ENCODE measurements at regions not wholly inside any gene's neighbourhood (a gene's known extent, or its start where the extent isn't known, plus 50 kb on each side); places are given as distances from the start of the nearest gene placed in this dataset.

DNA sequence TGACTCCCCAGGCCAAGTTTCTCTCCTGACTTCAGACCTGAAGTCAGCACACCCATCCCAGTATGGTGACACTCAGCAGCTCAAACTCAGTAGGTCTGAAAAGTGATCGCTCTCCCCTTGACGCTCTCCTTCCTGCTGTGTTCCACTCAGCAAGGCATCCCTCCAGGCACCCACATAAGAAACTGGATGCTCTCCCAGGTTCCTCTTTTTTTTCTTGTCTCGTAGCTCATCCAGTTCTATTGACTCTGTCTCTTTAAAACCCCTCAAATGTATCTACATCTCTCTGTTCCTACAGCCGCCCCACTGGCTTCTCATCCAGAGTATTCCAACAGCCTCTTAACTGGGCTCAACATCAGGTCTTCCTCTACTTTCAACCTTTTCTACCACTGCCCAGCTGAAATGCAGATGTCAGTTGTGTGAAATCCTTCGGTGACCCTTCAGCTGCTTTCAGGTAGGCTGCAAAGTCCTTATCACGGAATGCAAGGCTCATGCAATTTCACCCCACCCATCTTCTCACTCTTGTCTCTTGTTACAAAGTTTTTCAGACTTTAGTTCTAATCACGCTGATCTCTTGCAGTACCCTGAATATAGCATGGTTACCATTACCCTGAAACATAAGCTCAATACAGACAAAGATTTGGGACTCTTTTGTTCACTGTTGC lies 286.2 kb upstream of the POU3F1 start:
- TF ChIP-seq, protein P1, sequence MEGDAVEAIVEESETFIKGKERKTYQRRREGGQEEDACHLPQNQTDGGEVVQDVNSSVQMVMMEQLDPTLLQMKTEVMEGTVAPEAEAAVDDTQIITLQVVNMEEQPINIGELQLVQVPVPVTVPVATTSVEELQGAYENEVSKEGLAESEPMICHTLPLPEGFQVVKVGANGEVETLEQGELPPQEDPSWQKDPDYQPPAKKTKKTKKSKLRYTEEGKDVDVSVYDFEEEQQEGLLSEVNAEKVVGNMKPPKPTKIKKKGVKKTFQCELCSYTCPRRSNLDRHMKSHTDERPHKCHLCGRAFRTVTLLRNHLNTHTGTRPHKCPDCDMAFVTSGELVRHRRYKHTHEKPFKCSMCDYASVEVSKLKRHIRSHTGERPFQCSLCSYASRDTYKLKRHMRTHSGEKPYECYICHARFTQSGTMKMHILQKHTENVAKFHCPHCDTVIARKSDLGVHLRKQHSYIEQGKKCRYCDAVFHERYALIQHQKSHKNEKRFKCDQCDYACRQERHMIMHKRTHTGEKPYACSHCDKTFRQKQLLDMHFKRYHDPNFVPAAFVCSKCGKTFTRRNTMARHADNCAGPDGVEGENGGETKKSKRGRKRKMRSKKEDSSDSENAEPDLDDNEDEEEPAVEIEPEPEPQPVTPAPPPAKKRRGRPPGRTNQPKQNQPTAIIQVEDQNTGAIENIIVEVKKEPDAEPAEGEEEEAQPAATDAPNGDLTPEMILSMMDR (IDR thresholded peaks at IDR 0.05) = no peak
- no peak for TF ChIP-seq EP300 (IDR thresholded peaks at IDR 0.05)
- no peak for TF ChIP-seq POLR2A (IDR thresholded peaks at IDR 0.05)
